Stimulated activated CD4-positive, alpha-beta T cell treated with anti-CD3 and anti-CD28 coated beads, Interleukin-15, amount 100 ng/mL, for 24 hours (primary cell): ENCODE measurements at regions not wholly inside any gene's neighbourhood (a gene's known extent, or its start where the extent isn't known, plus 50 kb on each side); places are given as distances from the start of the nearest gene placed in this dataset.
"Not testable (repeated sequence)": the region's sequence is repeated elsewhere in the genome, so short reads cannot be mapped to it uniquely, and the experiment has no call there.

Source experiments
- DNase-seq: peaks from one replicate; pipeline ENCODE4 v3.0.0-alpha.2; 2020

- no peak for DNase-seq
Observed at GRCh38 chr6:165770397-165771082, 107.5 kb upstream of the PDE10A start.

- no peak for DNase-seq
Observed at GRCh38 chr6:165769884-165770283, 106.8 kb upstream of the PDE10A start.

GRCh38 chr6:165769401-165769800 lies 106.4 kb upstream of the PDE10A start:
- DNase-seq: no peak

GRCh38 chr6:165768961-165769360 lies 105.9 kb upstream of the PDE10A start:
- no peak for DNase-seq

GRCh38 chr6:165767228-165767627 lies 104.2 kb upstream of the PDE10A start:
- no peak for DNase-seq

- DNase-seq: no peak
Observed at GRCh38 chr6:165766457-165766856, 103.4 kb upstream of the PDE10A start.

- DNase-seq: no peak
Observed at GRCh38 chr6:165766026-165766425, 103.0 kb upstream of the PDE10A start.

- not testable (repeated sequence) for DNase-seq
Observed at GRCh38 chr6:165765256-165765655, 102.2 kb upstream of the PDE10A start.

GRCh38 chr6:165762876-165763275 lies 99.8 kb upstream of the PDE10A start:
- DNase-seq: no peak

GRCh38 chr6:165762125-165762524 lies 99.1 kb upstream of the PDE10A start:
- no peak for DNase-seq

GRCh38 chr6:165760803-165761185 lies 97.8 kb upstream of the PDE10A start:
- DNase-seq: no peak

- DNase-seq: no peak
Observed at GRCh38 chr6:165760126-165760802, 97.2 kb upstream of the PDE10A start.

- DNase-seq: no peak
Observed at GRCh38 chr6:165758441-165758840, 95.4 kb upstream of the PDE10A start.

- DNase-seq: no peak
Observed at GRCh38 chr6:165755583-165755982, 92.5 kb upstream of the PDE10A start.

- DNase-seq: no peak
Observed at GRCh38 chr6:165753506-165753905, 90.5 kb upstream of the PDE10A start.

- no peak for DNase-seq
Observed at GRCh38 chr6:165752451-165752850, 89.4 kb upstream of the PDE10A start.

- DNase-seq: no peak
Observed at GRCh38 chr6:165751486-165751885, 88.4 kb upstream of the PDE10A start.

- DNase-seq: no peak
Observed at GRCh38 chr6:165749163-165749562, 86.1 kb upstream of the PDE10A start.

- no peak for DNase-seq
Observed at GRCh38 chr6:165748390-165748789, 85.3 kb upstream of the PDE10A start.

GRCh38 chr6:165747963-165748362 lies 84.9 kb upstream of the PDE10A start:
- DNase-seq: no peak

GRCh38 chr6:165746331-165746730 lies 83.3 kb upstream of the PDE10A start:
- no peak for DNase-seq

GRCh38 chr6:165745492-165745891 lies 82.5 kb upstream of the PDE10A start:
- DNase-seq: no peak

- no peak for DNase-seq
Observed at GRCh38 chr6:165744555-165745228, 81.7 kb upstream of the PDE10A start.

GRCh38 chr6:165743366-165743898 lies 80.4 kb upstream of the PDE10A start:
- DNase-seq: no peak
